EL (cell line): ENCODE measurements at regions not wholly inside any gene's neighbourhood (a gene's known extent, or its start where the extent isn't known, plus 50 kb on each side); places are given as distances from the start of the nearest gene placed in this dataset.

Experiments
- DNase-seq: peaks from one replicate; pipeline ENCODE4 v3.0.0-alpha.2; 2016

DNA sequence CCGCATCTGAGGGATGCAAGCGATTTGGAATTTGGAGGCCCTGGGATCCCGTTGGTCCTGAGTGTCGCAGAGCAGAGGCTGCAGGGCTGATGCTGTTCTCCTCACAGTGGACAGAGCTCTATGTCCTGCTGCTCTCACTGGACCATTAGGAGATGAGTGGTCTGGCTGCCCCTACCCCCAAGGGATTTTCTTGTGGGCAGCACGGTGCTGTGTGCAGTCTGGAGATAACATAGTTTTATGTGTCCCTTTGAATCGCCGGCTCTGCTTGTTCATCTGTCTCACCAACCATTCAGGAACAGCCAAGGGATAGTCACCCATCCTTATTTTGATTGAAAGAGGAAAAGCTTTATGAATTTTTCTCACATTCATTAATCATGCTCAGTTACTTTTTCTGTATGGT is 49.9 kb downstream of the CHRM3 start:
- no peak for DNase-seq

- DNase-seq: no peak
These were observed 51.5 kb downstream of the CHRM3 start for GRCh38 chr1:239437822-239438221.

DNA sequence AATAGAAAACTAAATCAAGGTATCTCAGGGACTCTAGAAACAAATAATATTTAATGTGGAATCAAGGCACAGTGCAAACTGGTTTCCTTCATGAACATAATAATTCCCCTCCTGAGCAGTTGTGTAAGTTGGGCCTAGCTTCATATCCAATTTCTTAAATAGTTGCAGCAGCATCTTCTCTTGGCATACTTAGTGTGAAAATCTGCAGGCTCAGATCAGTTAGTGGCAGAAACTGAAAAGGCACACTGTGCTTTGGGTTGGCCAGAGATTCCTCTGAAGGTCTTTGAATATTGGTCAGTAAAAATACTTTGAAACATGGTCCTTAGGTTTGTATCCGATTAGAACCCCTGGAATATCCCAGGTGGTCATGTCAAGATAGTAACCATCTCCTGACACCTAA is 52.5 kb downstream of the CHRM3 start:
- no peak for DNase-seq

- no peak for DNase-seq
These were observed 57.0 kb downstream of the CHRM3 start for GRCh38 chr1:239443361-239443760.

DNA sequence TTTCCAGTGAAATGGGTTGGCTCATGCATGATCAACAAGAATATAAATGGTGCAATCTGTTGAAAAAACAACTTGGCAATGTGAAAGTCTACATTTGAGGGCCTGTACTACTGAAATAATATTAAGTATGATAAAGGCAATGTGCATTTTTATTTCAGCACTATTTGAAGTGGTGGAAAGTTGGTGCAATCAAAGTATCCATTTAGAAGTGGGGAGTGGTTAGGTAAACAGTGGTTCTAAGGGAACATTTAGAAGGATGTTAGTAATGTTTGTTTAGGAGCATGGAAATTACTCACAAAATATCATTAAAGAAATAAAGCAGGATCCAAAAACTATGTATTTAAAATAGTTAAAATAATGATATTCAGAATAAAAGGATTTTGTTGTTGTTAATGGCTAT is 60.2 kb downstream of the CHRM3 start:
- DNase-seq: no peak

GRCh38 chr1:239448911-239449310 is 62.5 kb downstream of the CHRM3 start:
- no peak for DNase-seq

- no peak for DNase-seq
These were observed 69.4 kb downstream of the CHRM3 start for GRCh38 chr1:239455743-239456142.

DNA sequence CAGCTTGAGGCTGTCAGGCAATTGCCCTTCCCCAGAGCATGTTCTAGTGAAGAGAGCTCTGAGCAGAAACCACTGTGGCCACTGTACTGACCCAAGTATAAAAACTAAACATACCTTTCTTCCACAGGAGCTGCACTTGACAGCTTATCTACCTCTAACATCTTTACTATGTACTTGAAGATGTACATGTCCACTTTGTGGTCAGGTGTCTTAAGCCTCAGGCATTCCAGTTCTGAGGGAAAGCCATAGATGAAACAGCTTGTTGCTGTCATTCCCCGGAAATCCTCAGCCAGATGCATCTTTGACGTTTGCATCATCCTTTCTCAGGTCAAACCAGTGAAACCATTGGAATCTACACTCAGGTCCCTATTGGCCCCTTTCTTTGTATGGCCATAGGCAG is 70.4 kb downstream of the CHRM3 start:
- peak; percentile 16 for DNase-seq

DNA sequence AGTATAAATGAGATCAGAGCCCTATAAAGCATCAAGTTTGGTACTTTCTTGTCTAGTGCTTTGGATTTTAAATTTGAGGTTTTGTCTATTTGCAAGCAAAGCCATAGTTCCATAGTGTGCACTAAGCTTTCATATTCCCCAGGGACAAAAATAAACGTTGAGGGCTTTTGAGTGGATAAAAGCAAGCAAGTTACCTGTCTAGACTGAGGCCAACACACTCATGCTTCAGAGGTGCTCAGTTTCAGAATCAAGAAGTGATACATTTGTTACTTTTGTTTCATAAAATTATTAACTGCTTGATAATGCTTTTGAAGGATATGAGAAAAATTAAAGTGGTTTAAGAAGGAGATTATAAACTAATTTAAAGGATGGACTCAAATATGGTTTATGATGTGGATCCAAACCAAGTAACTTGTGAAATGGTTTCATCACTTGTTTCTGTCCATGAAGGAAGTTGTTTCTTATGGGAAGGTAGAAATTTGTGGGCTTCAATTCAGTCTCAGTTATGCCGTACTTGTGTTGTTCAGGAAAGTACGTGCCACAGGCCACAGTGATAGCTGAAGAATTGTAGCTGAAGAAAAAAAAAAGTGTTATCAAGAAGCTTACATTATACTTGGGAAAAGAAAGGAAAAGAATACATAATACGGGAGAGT is 71.2 kb downstream of the CHRM3 start:
- no peak for DNase-seq

DNA sequence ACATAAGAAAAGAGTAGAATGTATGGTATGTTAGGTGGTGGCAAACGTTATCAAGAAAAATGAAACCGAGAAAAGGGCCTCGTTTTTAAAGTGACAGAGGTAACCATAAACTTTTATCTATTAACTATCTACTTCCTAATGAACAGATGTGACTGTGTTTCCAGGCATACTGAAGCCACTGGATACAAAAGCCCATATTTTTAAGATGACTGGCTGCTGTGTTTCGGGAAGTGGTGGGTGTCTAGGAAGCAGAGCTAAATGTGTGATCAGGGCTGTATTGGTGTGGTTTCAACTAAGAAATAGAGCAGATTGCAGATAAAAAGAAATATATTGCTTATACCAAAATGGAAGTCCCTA is 71.8 kb downstream of the CHRM3 start:
- peak; percentile 18 for DNase-seq

DNA sequence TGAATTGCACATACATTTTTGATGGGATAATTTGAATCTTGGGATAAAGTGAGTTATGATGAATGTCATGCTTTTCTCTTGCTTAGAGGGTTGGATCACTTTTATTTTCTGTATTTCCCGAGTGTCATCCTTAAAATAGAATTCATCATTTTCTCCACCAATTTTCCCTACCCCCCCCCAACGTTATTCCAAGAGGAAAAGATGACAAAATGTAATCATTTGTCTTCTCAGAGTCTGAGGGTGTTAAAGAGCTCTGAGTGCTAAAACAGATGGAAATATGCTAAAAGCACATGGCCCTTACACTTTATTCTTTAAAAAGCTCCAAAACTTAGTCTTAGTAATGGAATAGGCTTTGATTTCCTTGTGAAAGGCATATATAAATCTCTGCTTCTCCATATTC is 81.4 kb downstream of the CHRM3 start:
- DNase-seq: no peak

DNA sequence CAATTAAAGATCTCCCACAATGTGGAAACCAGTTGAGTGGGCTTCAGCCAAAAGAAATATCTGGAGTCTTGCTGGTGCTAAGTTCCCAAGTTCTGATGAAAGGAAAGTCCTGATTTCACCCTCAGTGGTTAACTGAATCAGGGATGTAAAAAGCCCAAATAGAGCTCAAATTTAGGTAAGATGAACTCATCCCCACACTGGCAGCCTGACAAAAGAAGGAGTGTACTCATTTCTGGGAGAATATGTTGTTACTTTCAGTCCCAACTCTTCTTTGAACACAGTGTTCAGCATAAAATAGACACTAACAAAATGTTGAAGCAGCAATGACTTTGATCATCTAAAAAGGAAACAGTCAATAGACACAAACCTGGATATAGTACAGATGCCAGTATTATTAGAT is 91.7 kb downstream of the CHRM3 start:
- no peak for DNase-seq

DNA sequence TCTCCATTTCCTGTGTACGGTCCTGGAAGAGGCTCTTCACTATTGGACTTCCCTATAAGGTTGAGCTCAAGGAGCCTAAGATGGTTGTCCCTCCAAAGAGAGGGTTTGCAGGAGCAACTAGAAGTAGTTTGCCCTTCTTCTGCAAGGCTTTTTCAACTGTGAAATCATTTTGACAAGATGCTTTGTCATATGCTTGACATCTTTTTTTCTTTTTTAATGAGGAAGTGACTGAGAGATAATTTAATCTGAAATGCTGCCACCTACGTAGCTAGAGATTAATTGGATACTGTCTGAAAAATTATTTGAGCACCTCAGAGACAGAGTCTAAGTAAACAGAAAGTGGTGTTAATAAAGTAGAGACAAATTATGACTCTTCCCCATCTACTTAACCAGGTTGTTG is 97.0 kb downstream of the CHRM3 start:
- DNase-seq: no peak

GRCh38 chr1:239493811-239494414 is 107.5 kb downstream of the CHRM3 start:
- no peak for DNase-seq

DNA sequence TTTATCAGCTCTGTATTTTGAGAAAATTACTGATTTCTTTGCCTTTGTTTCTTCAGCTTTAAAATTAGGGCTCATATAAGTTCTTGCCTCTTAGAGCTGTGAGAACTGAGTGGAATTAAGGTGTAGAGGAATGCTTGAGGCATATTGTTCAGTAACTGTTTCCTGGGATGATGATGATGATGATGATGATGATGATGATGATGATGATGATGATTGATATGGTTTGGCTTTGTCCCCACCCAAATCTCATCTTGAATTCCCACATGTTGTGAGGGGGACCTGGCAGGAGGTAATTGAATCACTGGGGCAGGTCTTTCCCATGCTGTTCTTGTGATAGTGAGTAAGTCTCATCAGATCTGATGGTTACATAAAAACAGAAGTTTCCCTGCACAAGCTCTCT is 118.7 kb downstream of the CHRM3 start:
- DNase-seq: no peak

DNA sequence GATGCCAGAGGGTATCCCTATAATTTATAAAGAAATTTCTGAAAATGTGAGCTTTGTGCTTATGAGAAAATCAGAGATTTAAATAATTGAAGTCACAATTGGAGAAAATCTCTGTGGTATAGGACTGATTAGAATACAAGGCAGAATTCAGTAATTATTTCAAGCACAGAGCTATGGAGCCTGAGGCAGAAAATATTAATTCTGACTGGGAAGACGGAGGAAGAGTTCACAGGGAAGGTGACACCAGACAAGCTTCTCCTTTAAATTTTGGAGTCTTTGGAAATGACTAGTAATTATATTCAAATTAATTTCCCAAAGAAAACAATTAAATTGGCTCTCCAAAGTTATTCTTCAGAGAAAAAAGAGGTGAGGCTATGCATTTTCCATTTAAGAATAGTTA is 121.5 kb downstream of the CHRM3 start:
- DNase-seq: no peak

GRCh38 chr1:239511875-239512274 is 125.5 kb downstream of the CHRM3 start:
- no peak for DNase-seq

- DNase-seq: no peak
These were observed 130.2 kb downstream of the CHRM3 start for GRCh38 chr1:239516579-239516978.

DNA sequence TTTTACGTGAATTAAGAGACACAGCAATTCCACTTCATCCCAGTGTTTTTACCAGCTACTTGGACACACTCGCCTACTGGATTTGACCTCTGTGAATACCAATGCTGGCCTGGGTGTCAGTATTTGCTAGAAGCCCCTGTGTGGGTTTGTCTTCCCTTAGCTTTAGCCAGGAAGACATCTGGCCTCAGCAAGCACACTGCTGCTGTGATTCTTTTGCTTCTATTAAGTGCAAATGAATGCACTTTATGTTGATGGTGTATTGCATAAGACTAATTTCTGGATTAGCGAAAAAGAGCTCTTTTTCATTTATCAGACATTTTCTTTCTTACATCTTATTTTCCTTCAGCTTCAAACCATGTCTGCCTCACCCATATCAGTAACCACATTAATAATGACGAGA is 140.0 kb downstream of the CHRM3 start:
- no peak for DNase-seq

GRCh38 chr1:239527051-239527693 is 140.8 kb downstream of the CHRM3 start:
- no peak for DNase-seq

DNA sequence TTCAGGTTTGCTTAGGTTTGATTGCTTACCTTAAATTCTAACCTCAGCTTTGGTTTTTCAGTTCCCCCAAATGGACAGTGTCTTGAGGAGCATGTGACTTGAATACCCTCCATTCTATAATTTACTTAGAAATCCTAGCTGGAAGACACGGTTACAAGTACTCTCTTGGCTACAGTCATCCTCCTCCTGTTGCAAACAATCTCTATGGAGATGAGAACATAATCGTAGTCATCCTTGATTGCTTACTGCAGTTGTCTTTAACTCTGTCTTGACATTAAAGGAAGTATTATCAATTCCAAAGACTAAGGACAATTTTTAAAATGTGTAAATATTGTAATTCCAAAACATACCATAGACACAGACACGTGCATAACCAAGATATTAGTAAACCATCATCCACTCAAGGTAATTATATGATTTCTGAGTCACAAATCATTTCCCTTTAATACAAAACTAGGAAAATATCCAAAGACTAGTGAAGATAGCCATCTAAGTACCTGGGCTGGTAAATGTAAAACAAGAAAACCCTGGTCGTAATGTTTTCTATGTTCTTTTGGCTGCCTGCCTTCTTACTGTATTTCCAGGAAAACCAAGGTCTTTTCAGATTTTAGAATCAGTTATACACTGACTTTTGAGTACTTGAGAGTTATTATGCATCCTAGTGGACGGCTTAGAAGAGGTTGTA is 149.9 kb downstream of the CHRM3 start:
- DNase-seq: no peak

GRCh38 chr1:239537795-239538194 is 151.4 kb downstream of the CHRM3 start:
- no peak for DNase-seq

GRCh38 chr1:239538239-239538988 is 152.0 kb downstream of the CHRM3 start:
- no peak for DNase-seq
